GM23248 (cell line): ENCODE measurements at regions not wholly inside any gene's neighbourhood (a gene's known extent, or its start where the extent isn't known, plus 50 kb on each side); places are given as distances from the start of the nearest gene placed in this dataset.

ENCODE experiments used
- EZH2 ChIP-seq: fragments of 200-600 bp; sonication (generic); IDR thresholded peaks from 2 replicates; pipeline ENCODE4 v1.6.1; 2018; ENCODE audit warnings: antibody characterized with exemption, mild to moderate bottlenecking; ENCODE audit not compliant: insufficient read depth, poor library complexity, severe bottlenecking
- EZH2phosphoT487 ChIP-seq: fragments of 200-600 bp; sonication (generic); IDR thresholded peaks from 2 replicates; pipeline ENCODE4 v1.6.1; 2018; ENCODE audit warnings: antibody characterized with exemption, moderate library complexity, mild to moderate bottlenecking, low read depth; ENCODE audit not compliant: insufficient read depth

GRCh38 chr13:40064154-40065097 lies 409.0 kb downstream of the COG6 start:
- TF ChIP-seq EZH2phosphoT487 = 0 out of 2 replicates have a peak, but pooled peaks have one; percentile 60
- no peak for TF ChIP-seq EZH2
